HCEC 1CT (cell line): ENCODE measurements at regions not wholly inside any gene's neighbourhood (a gene's known extent, or its start where the extent isn't known, plus 50 kb on each side); places are given as distances from the start of the nearest gene placed in this dataset.

ENCODE experiments used
- DNase-seq: peaks from one replicate; pipeline ENCODE4 v3.0.0-alpha.2; 2017

- DNase-seq, result no peak
Measured at GRCh38 chr18:34075963-34076860, 148.5 kb downstream of the NOL4 start.

GRCh38 chr18:34061226-34061625 lies 163.5 kb downstream of the NOL4 start:
- DNase-seq, result no peak

GRCh38 chr18:34055227-34055626 lies 169.5 kb downstream of the NOL4 start:
- no peak for DNase-seq

- no peak for DNase-seq
Measured at GRCh38 chr18:34050661-34051060, 174.1 kb downstream of the NOL4 start.

- DNase-seq, result no peak
Measured at GRCh38 chr18:34049511-34049910, 175.2 kb downstream of the NOL4 start.

- no peak for DNase-seq
Measured at GRCh38 chr18:34048423-34048822, 176.3 kb downstream of the NOL4 start.

- DNase-seq, result no peak
Measured at GRCh38 chr18:34042423-34043146, 182.1 kb downstream of the NOL4 start.

GRCh38 chr18:34039611-34040010 lies 185.1 kb downstream of the NOL4 start:
- no peak for DNase-seq

- no peak for DNase-seq
Measured at GRCh38 chr18:34039201-34039600, 185.5 kb downstream of the NOL4 start.

GRCh38 chr18:34038086-34038485 lies 186.6 kb downstream of the NOL4 start:
- DNase-seq, result no peak

GRCh38 chr18:34033968-34034367 lies 190.7 kb downstream of the NOL4 start:
- no peak for DNase-seq

GRCh38 chr18:34031810-34032209 lies 192.9 kb downstream of the NOL4 start:
- no peak for DNase-seq

GRCh38 chr18:34028324-34028723 lies 196.4 kb downstream of the NOL4 start:
- no peak for DNase-seq

GRCh38 chr18:34025191-34025801 lies 199.4 kb downstream of the NOL4 start:
- no peak for DNase-seq

GRCh38 chr18:34023471-34023870 lies 201.2 kb downstream of the NOL4 start:
- no peak for DNase-seq

- DNase-seq, result no peak
Measured at GRCh38 chr18:34018336-34018735, 206.4 kb downstream of the NOL4 start.

GRCh38 chr18:34003687-34004086 lies 221.0 kb downstream of the NOL4 start:
- no peak for DNase-seq

- no peak for DNase-seq
Measured at GRCh38 chr18:34002130-34002529, 222.6 kb downstream of the NOL4 start.

- DNase-seq, result no peak
Measured at GRCh38 chr18:34001376-34001775, 223.3 kb downstream of the NOL4 start.

GRCh38 chr18:33987206-33987605 lies 237.5 kb downstream of the NOL4 start:
- DNase-seq, result no peak

GRCh38 chr18:33983126-33983525 lies 241.6 kb downstream of the NOL4 start:
- DNase-seq, result no peak

GRCh38 chr18:33960417-33960816 lies 264.3 kb downstream of the NOL4 start:
- no peak for DNase-seq

GRCh38 chr18:33959609-33960008 lies 265.1 kb downstream of the NOL4 start:
- no peak for DNase-seq

- DNase-seq, result no peak
Measured at GRCh38 chr18:33957707-33958106, 267.0 kb downstream of the NOL4 start.
